NCI-H524 treated with DMSO at 0.1 percent for 48 hours (cell line): ENCODE measurements at regions not wholly inside any gene's neighbourhood (a gene's known extent, or its start where the extent isn't known, plus 50 kb on each side); places are given as distances from the start of the nearest gene placed in this dataset.
"Not testable (repeated sequence)": the region's sequence is repeated elsewhere in the genome, so short reads cannot be mapped to it uniquely, and the experiment has no call there.

Experiments
- DNase-seq: peaks from one replicate; lab custom pipeline; 2025; lab: John Stamatoyannopoulos, UW

- no peak for DNase-seq
Observed at GRCh38 chr10:64416011-64416410, 894.8 kb downstream of the REEP3 start.

- DNase-seq, result no peak
Observed at GRCh38 chr10:64419461-64419860, 898.3 kb downstream of the REEP3 start.

GRCh38 chr10:64426745-64427144 is 905.5 kb downstream of the REEP3 start:
- no peak for DNase-seq

GRCh38 chr10:64430690-64431323 is 909.6 kb downstream of the REEP3 start:
- DNase-seq, result peak; percentile 28

- DNase-seq, result not testable (repeated sequence)
Observed at GRCh38 chr10:64441872-64442271, 920.7 kb downstream of the REEP3 start.

GRCh38 chr10:64444163-64444562 is 923.0 kb downstream of the REEP3 start:
- DNase-seq, result no peak

- no peak for DNase-seq
Observed at GRCh38 chr10:64444564-64444963, 923.4 kb downstream of the REEP3 start.

- DNase-seq, result no peak
Observed at GRCh38 chr10:64449603-64450002, 928.4 kb downstream of the REEP3 start.

DNA sequence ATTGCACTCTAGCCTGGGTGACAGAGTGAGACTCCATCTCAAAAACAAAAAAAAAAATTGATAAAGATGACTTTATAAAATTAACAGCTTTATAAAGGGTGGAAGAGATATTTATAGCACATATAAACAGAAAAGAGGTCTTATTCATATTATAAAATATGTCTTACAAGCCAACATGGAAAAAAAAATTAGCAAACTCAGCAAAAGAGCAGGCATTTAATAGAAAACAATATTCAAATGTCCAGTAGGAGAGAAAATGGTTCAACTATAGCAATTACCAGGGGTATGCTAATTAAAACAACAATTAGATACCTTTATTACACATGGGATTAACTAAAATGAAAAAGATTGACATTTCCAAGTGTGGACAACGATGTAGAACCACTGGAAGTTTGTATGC is 929.1 kb downstream of the REEP3 start:
- DNase-seq, result no peak

DNA sequence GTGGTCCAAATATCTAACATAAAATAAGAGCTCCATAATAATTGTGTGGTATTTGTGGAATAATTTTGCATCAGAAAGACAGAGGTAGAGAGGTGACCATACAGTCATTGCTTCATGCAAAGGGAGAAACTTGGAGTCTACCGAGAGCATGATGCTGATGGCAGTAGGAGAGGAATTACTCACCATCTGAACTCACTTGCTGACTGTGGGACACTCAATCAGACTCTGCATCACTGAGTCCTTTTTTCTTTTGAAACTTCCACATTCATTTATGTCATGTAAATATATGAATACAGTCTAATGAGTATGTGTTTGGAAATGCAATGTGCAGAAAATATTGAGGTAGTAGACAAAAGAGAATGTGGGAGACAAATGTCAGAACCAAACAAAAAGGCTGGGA is 933.8 kb downstream of the REEP3 start:
- DNase-seq, result no peak

GRCh38 chr10:64458306-64458705 is 937.1 kb downstream of the REEP3 start:
- no peak for DNase-seq

- DNase-seq, result no peak
Observed at GRCh38 chr10:64463406-64463805, 942.2 kb downstream of the REEP3 start.

- no peak for DNase-seq
Observed at GRCh38 chr10:64465653-64466052, 944.5 kb downstream of the REEP3 start.

DNA sequence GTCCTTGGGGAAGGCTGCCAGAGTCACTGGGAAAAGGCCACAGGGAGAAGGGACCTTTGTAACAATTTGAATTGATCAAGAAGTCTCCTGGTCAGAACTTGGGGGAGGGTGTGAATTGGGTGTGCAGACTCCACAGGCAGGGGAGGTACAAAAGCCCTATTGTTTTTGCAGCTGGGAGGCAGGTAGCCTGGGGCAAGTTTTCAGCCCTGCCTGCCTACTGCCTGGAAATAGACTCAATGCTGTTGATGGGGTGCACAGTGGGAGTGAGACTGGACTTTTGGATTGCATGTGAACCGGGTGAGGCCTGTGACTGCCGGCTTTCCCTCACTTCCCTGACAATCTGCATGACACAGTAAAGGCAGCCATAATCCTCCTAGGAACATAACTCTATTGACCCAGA is 947.0 kb downstream of the REEP3 start:
- no peak for DNase-seq

GRCh38 chr10:64476506-64476905 is 955.3 kb downstream of the REEP3 start:
- no peak for DNase-seq

DNA sequence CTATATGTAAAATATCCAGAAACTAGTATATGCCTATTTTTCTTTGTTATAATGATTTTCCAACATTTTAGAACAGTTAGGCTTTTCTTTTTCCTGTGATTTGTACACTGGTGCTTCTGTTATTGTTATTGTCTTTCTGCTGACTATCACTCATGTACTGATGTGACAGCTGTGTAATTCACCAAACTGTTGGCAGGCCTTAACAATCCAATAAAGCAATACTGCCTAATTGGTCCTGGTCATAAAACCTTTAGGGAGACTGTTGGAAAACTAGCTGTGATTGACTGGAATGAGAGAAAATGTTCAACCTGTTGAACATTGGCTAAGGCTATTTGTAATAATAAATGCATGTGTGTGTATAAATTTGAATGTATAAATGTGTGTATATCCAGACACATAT is 956.6 kb downstream of the REEP3 start:
- DNase-seq, result no peak

- no peak for DNase-seq
Observed at GRCh38 chr10:64484811-64485330, 963.7 kb downstream of the REEP3 start.

DNA sequence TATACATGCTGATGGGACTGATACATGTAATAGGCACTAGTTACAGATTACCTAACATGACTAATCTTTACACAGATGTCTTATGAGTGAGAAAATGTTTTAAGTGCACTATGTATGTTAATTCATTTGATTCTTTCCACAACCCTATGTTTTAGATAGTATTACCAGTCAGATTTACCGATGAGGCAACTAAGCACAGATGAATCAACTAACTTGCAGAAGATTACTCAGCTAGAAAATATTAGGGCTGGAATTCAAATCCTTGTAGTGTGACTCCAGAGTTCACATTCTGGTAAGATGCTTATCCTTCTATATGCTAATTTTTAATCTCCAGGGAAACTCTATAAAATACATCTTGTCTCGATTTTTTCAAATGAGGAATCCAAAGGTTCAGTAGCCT is 964.9 kb downstream of the REEP3 start:
- DNase-seq, result no peak

GRCh38 chr10:64486901-64487300 is 965.7 kb downstream of the REEP3 start:
- DNase-seq, result no peak

DNA sequence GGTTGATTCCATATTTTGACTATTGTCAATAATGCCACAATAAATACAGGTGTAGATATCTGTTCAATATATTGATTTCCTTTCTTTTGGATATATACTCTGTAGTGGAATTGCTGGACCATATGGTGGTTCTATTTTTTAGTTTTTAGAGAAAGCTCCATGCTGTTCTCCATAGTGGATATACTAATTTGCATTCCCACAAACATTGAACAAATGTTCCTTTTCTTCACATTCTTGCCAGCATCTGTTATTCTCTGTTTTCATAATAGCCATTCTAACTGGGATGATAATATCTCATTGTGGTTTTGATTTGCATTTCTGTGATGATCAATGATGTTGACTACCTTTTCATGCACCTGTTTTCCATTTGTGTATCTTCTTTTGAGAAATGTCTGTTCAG is 973.7 kb downstream of the REEP3 start:
- DNase-seq, result no peak

DNA sequence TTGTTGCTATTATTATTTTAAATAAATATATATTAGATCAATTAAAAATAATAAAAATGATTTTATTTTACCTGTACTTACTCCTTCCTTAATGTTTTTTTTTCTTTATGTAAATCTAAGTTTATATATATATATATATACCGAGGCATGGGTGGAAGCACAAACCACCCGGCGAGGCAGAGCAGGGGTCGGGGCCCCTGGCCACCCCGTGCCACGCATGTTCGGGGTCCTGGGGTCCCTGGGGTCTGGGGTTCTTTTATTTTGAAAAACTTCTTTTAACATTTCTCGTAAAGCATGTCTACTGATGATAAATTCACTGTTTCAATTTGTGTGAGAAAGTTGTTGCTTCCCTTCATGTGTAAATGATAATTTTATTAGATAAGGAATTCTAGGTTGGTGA is 976.1 kb downstream of the REEP3 start:
- DNase-seq, result no peak

DNA sequence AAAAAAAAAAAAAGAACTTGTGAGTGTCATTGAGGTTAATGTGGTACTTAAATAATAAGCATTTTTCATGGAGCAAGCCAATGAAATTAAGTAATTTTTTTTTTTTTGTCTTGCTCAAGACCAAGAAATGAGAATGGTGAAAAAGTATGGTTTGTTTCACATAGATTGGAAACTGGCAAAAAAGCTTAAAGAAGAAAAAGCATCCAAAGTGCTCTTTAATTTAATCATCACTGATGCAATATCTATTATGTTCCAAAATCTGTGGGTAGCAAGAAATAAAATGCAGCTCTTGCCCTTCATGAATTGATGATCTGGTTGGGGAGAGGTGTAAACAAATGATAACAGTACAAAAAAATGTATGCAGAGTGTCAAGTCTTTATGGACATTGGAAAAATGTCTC is 980.6 kb downstream of the REEP3 start:
- DNase-seq, result no peak

- no peak for DNase-seq
Observed at GRCh38 chr10:64502936-64503335, 981.7 kb downstream of the REEP3 start.

- DNase-seq, result no peak
Observed at GRCh38 chr10:64503429-64503828, 982.2 kb downstream of the REEP3 start.
